GM18909 (cell line): ENCODE measurements at regions not wholly inside any gene's neighbourhood (a gene's known extent, or its start where the extent isn't known, plus 50 kb on each side); places are given as distances from the start of the nearest gene placed in this dataset.
"Not testable (repeated sequence)": the region's sequence is repeated elsewhere in the genome, so short reads cannot be mapped to it uniquely, and the experiment has no call there.

Experiments used
- ATAC-seq: cut with Tn5 transposase; IDR thresholded peaks from one replicate; pipeline ENCODE4 v1.9.1; 2021; ENCODE audit warnings: mild to moderate bottlenecking; ENCODE audit not compliant: unreplicated experiment, poor library complexity

GRCh38 chr1:99533909-99534637 lies 111.8 kb upstream of the PALMD start:
- ATAC-seq = no peak

- no peak for ATAC-seq
These were observed 111.3 kb upstream of the PALMD start for GRCh38 chr1:99534638-99534930.

- ATAC-seq = no peak
These were observed 110.3 kb upstream of the PALMD start for GRCh38 chr1:99535470-99536164.

- ATAC-seq = no peak
These were observed 107.9 kb upstream of the PALMD start for GRCh38 chr1:99537886-99538617.

- ATAC-seq = no peak
These were observed 107.3 kb upstream of the PALMD start for GRCh38 chr1:99538618-99538956.

GRCh38 chr1:99539131-99539530 lies 106.8 kb upstream of the PALMD start:
- ATAC-seq = no peak

- no peak for ATAC-seq
These were observed 105.2 kb upstream of the PALMD start for GRCh38 chr1:99540744-99541143.

GRCh38 chr1:99544328-99544727 lies 101.6 kb upstream of the PALMD start:
- no peak for ATAC-seq

- no peak for ATAC-seq
These were observed 99.2 kb upstream of the PALMD start for GRCh38 chr1:99546432-99547416.

GRCh38 chr1:99548943-99549605 lies 96.8 kb upstream of the PALMD start:
- no peak for ATAC-seq

- no peak for ATAC-seq
These were observed 95.7 kb upstream of the PALMD start for GRCh38 chr1:99550198-99550597.

- no peak for ATAC-seq
These were observed 93.9 kb upstream of the PALMD start for GRCh38 chr1:99551812-99552614.

GRCh38 chr1:99553301-99553700 lies 92.6 kb upstream of the PALMD start:
- no peak for ATAC-seq

- not testable (repeated sequence) for ATAC-seq
These were observed 92.1 kb upstream of the PALMD start for GRCh38 chr1:99553819-99554218.

GRCh38 chr1:99554727-99555126 lies 91.2 kb upstream of the PALMD start:
- ATAC-seq = no peak

- ATAC-seq = peak; percentile 77
These were observed 88.2 kb upstream of the PALMD start for GRCh38 chr1:99557546-99558202.

- ATAC-seq = no peak
These were observed 86.7 kb upstream of the PALMD start for GRCh38 chr1:99559166-99559565.

- no peak for ATAC-seq
These were observed 85.5 kb upstream of the PALMD start for GRCh38 chr1:99560207-99561040.
